ENCODE measurements at regions not wholly inside any gene's neighbourhood (a gene's known extent, or its start where the extent isn't known, plus 50 kb on each side); places are given as distances from the start of the nearest gene placed in this dataset.

DNA sequence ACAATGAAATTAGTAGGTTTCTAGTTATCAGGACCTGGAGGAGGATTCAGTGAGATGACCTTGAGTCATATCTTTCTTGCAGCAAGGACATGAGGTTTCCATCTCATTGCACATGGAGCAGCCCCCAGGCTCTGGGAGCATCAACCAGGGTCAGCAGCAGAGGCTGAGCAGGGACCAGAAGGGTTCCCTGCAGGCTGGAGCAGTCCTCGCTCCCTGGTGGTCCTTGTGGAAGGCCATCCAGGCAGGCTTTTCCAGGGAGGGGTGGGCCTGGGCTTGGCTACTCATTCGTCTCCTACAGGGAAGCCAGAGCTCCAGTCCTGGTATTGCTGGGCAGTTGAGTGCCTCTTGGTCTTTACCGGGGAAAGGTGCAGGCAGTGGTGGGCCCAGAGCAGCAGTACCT, 587.5 kb downstream of the GLRX3 start:
- TF ChIP-seq CTCF (optimal IDR thresholded peaks at IDR 0.05 in 1 of 3, IDR thresholded peaks at IDR 0.05 in 1 of 3, conservative IDR thresholded peaks at IDR 0.05 in 1 of 3; ENCODE audit: extremely low read depth in 1 of 3, insufficient read depth in 2 of 3, low read length in 3 of 3): no peak
- TF ChIP-seq EZH2 (IDR thresholded peaks at IDR 0.05; ENCODE audit: low read length): no peak
